K562 (cell line): ENCODE measurements at regions not wholly inside any gene's neighbourhood (a gene's known extent, or its start where the extent isn't known, plus 50 kb on each side); places are given as distances from the start of the nearest gene placed in this dataset.

Experiments
- ATAC-seq: fragments of 200-7000 bp; cut with Tn5 transposase; 3 replicates; pipeline ENCODE4 v1.9.1; 2020; ENCODE audit warnings: moderate library complexity
- BruUV-seq: library from RNA; stranded (reverse); fragments of 400-500 nt; replicated peaks from 2 replicates; lab custom pipeline; 2021; lab: Mats Ljungman, UMichigan
- CTCF ChIA-PET: fragments of 300-600 bp; formaldehyde crosslinking; extraction: SDS; loops from one replicate; lab custom pipeline; 2021; ENCODE audit warnings: low intra/inter-chr PET ratio; lab: Yijun Ruan, JAX
- POLR2A ChIA-PET: fragments of 300-600, 350-650 bp; sonication (Branson Sonifier 250); formaldehyde crosslinking; extraction: SDS; loops from one replicate; lab custom pipeline; 2021; ENCODE audit warnings: antibody characterized with exemption, inconsistent platforms; lab: Yijun Ruan, JAX
- DNase-seq, 4 experiments: peaks; one replicate each; pipeline versions ENCODE4 v3.0.0 to v3.0.0-alpha.2; 2011 to 2018; ENCODE audit warnings: low spot score in 3 of 4, mixed read lengths in 3 of 4; ENCODE audit errors: extremely low read depth in 1 of 4
- FAIRE-seq: peaks from 2 replicates; lab custom pipeline; 2011; peaks lifted over from hg19 to GRCh38; lab: Jason Lieb, UNC
- H2AFZ ChIP-seq: 2 replicates; pipeline ENCODE4 v1.6.0; 2011; ENCODE audit warnings: low read depth, low read length, control low read depth, inconsistent platforms
- H3K27ac ChIP-seq: fragments of 200-600 bp; 3 replicates; pipeline ENCODE4 v1.8.0; 2011; ENCODE audit warnings: low read depth, mild to moderate bottlenecking, control low read depth, inconsistent platforms, low read length, moderate library complexity, mixed read lengths; ENCODE audit errors: extremely low read depth
- H3K27me3 ChIP-seq, 2 experiments: fragments of 300-600 bp in 1 of 2; 2 replicates in 1 of 2; 3 replicates in 1 of 2; pipeline versions ENCODE4 v1.6.0 to v1.8.0; 2011; ENCODE audit warnings: inconsistent platforms in 2 of 2, low read length in 2 of 2, mild to moderate bottlenecking in 1 of 2, mixed read lengths in 1 of 2, moderate library complexity in 1 of 2; ENCODE audit not compliant: control insufficient read depth in 2 of 2, insufficient read depth in 2 of 2
- H3K36me3 ChIP-seq: fragments of 300-600 bp; 3 replicates; pipeline ENCODE4 v1.8.0; 2011; ENCODE audit warnings: mild to moderate bottlenecking, low read length, inconsistent platforms; ENCODE audit not compliant: control insufficient read depth, insufficient read depth
- H3K4me1 ChIP-seq, 2 experiments: fragments of 200-600 bp in 1 of 2; replicated peaks in 1 of 2; 2 replicates in 1 of 2; 3 replicates in 1 of 2; pipeline versions ENCODE4 v1.5.1 to v1.8.0; 2011; ENCODE audit warnings: inconsistent platforms in 2 of 2, low read length in 2 of 2, mild to moderate bottlenecking in 1 of 2, mixed read lengths in 1 of 2, moderate library complexity in 1 of 2; ENCODE audit not compliant: control insufficient read depth in 2 of 2, insufficient read depth in 2 of 2
- H3K4me2 ChIP-seq: 2 replicates; pipeline ENCODE4 v1.6.1; 2011; ENCODE audit warnings: low read length, control low read depth, inconsistent platforms, mixed read lengths; ENCODE audit not compliant: insufficient read depth
- H3K4me3 ChIP-seq: fragments of 200-600 bp; sonication (generic), shearing (Covaris generic); 2 replicates; pipeline ENCODE4 v1.5.1; 2016; ENCODE audit warnings: control low read depth, inconsistent platforms
- H3K79me2 ChIP-seq: fragments of 200-600 bp; 3 replicates; pipeline ENCODE4 v1.8.0; 2011; ENCODE audit warnings: low read length, inconsistent platforms; ENCODE audit not compliant: control insufficient read depth, insufficient read depth
- H3K9ac ChIP-seq, 2 experiments: 2 replicates each; pipeline versions ENCODE4 v1.6.0 to v1.6.1; 2011; ENCODE audit warnings: low read depth in 2 of 2, low read length in 2 of 2, control low read depth in 1 of 2, inconsistent platforms in 1 of 2, mild to moderate bottlenecking in 1 of 2, mixed read lengths in 1 of 2; ENCODE audit not compliant: insufficient read depth in 1 of 2
- H3K9me1 ChIP-seq: one replicate; pipeline ENCODE4 v1.6.0; 2011; ENCODE audit warnings: inconsistent platforms, mild to moderate bottlenecking, low read length, moderate library complexity; ENCODE audit not compliant: control insufficient read depth, insufficient read depth
- H3K9me3 ChIP-seq: replicated peaks from 2 replicates; pipeline ENCODE4 v1.5.1; 2011; ENCODE audit warnings: low read depth, low read length, inconsistent platforms; ENCODE audit not compliant: control insufficient read depth, insufficient read depth
- H4K20me1 ChIP-seq: replicated peaks from 2 replicates; pipeline ENCODE4 v1.6.1; 2011; ENCODE audit warnings: low read length, inconsistent platforms, mixed read lengths; ENCODE audit not compliant: control insufficient read depth, insufficient read depth
- GTF2F1 ChIP-seq: IDR thresholded peaks from 2 replicates; pipeline ENCODE4 v1.6.1; 2011; ENCODE audit warnings: low read depth, low read length, improper control_type of control experiment
- PBX2 ChIP-seq, 2 experiments: IDR thresholded peaks in 1 of 2; conservative IDR thresholded peaks in 1 of 2; 2 replicates each; pipeline ENCODE4 v1.6.1; 2016; ENCODE audit warnings: low read depth in 2 of 2, mild to moderate bottlenecking in 1 of 2, missing compliant biosample characterization in 1 of 2, missing genetic modification characterization in 1 of 2, moderate library complexity in 1 of 2
- WGBS: fragments of 100-300 bp; shearing (Covaris generic); methylation state at CpG from one replicate; pipeline ENCODE4 v1.1.6; 2016; ENCODE audit warnings: low coverage, mixed read lengths; ENCODE audit not compliant: insufficient coverage; ENCODE audit errors: missing lambda C conversion rate; 5-methylcytosine and 5-hydroxymethylcytosine counted together
- in situ Hi-C: fragments of 300-500 bp; cut with MboI; formaldehyde crosslinking; loops from 4 replicates; pipeline ENCODE4 v1.15.0; 2018; ENCODE audit warnings: inconsistent platforms, mixed read lengths
- intact Hi-C: fragments of 100-400 bp; cut with micrococcal nuclease; formaldehyde crosslinking; loops from 2 replicates; pipeline ENCODE4 v1.14.2; 2022

DNA sequence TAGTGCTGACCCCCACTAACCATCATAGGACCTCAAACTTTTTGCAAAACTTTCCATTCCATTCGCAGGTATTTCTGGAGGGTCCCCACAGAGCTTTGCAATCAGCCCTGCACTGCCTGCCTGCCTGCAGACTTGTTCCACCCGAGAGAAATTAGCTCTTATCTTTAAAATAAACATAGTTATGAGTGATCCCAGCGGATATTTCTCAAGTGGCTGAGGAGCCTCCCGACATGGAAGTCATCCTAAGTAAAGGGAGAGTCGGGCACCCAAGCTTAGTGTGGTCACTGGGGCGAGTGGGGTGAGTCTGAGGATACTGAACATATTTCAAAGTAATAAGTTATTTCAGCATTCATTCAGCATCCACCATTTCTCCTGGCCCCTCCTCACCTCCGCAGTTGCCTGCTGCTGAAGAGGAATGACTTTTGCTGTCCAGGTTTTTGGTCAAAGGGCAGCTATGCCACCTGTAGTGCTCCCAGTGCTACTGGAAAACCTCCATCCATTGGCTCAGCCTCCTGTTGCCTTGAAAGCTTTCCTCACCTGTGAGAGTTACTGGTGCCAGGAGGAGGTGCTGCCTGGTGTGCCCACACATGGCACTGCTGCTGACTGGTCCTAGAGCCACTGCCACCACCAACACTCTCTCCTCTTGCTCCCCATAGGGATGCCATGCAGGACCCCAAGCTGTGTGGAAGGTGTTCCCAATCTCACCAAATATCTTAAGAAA lies 89.7 kb upstream of the PCSK1 start:
- H3K36me3 ChIP-seq = no peaks in the 10 kb centered on the region
- no peaks in the 10 kb centered on the region for H3K9me3 ChIP-seq
- H2AFZ ChIP-seq = no peak overlapping the region
- no peak overlapping the region for H3K27ac ChIP-seq
- WGBS = 1% methylated on average over 7 of the region's 7 CpGs
- no peak for ATAC-seq
- no peak for TF ChIP-seq GTF2F1
- TF ChIP-seq PBX2 (CRISPR knock-in tag; IDR thresholded peaks at IDR 0.05; ENCODE audit: low read depth) = no peak
- TF ChIP-seq PBX2 (tag; conservative IDR thresholded peaks at IDR 0.05; ENCODE audit: low read depth) = no peak
- H3K4me1 ChIP-seq = no peaks in the 10 kb centered on the region
- in situ Hi-C loops = no loop called here
- H3K27me3 ChIP-seq = peaks cover 0 to 4% of the 10 kb centered on the region in 2 experiments; a peak in 1 of 5 replicates
- DNase-seq = no peak
- no peak overlapping the region for H3K4me3 ChIP-seq
- no TSS peak for BruUV-seq
- FAIRE-seq = no peak
- H3K79me2 ChIP-seq = no peaks in the 10 kb centered on the region
- H4K20me1 ChIP-seq = no peaks in the 10 kb centered on the region
- no peak overlapping the region for H3K4me2 ChIP-seq
- H3K9me1 ChIP-seq = no peaks in the 10 kb centered on the region
- no peak overlapping the region for H3K9ac ChIP-seq
- intact Hi-C loops = no loop called here
- CTCF ChIA-PET = interaction anchor here (0.5 kb wide), 1 partner anchor 655 kb away, joined by 4 read pairs; no protein-coding TSS in a partner anchor
- POLR2A ChIA-PET = no interaction called here
